Spleen (tissue), 7 donors: ENCODE measurements at regions not wholly inside any gene's neighbourhood (a gene's known extent, or its start where the extent isn't known, plus 50 kb on each side); places are given as distances from the start of the nearest gene placed in this dataset.

ENCODE experiments used
- POLR2A ChIP-seq, 3 donors: fragments of 450-650 bp; IDR thresholded peaks; one replicate each; pipeline ENCODE4 v1.5.1; 2017; ENCODE audit warnings: antibody characterized with exemption in 3 of 3, mild to moderate bottlenecking in 1 of 3
- POLR2AphosphoS5 ChIP-seq, 3 donors: sonication (generic); formaldehyde crosslinking; IDR thresholded peaks; one replicate each; pipeline ENCODE4 v1.5.1; 2017; ENCODE audit warnings: antibody characterized with exemption in 3 of 3
- TF ChIP-seq, protein P1 (sequence below), 11 experiments: fragments of 200-600 bp in 7 of 11; fragments of 450-650 bp in 4 of 11; sonication (generic) in 4 of 11; IDR thresholded peaks in 8 of 11; conservative IDR thresholded peaks in 3 of 11; 1 replicate in 7 of 11; 2 replicates in 4 of 11; pipeline versions ENCODE4 v1.4.0 to v1.8.0; 2016 to 2021; ENCODE audit warnings: antibody characterized with exemption in 11 of 11, inconsistent platforms in 4 of 11, mild to moderate bottlenecking in 1 of 11
- donor health status: DM: no; HTN: no; CAD: no; lungs with moderate emphysema.
- donor health status: DM: no; HTN: no; CAD: no.
- donor health status: DM: no; HTN: no; CAD: no.

- no peak for TF ChIP-seq POLR2A (IDR thresholded peaks at IDR 0.05)
- TF ChIP-seq, protein P1, sequence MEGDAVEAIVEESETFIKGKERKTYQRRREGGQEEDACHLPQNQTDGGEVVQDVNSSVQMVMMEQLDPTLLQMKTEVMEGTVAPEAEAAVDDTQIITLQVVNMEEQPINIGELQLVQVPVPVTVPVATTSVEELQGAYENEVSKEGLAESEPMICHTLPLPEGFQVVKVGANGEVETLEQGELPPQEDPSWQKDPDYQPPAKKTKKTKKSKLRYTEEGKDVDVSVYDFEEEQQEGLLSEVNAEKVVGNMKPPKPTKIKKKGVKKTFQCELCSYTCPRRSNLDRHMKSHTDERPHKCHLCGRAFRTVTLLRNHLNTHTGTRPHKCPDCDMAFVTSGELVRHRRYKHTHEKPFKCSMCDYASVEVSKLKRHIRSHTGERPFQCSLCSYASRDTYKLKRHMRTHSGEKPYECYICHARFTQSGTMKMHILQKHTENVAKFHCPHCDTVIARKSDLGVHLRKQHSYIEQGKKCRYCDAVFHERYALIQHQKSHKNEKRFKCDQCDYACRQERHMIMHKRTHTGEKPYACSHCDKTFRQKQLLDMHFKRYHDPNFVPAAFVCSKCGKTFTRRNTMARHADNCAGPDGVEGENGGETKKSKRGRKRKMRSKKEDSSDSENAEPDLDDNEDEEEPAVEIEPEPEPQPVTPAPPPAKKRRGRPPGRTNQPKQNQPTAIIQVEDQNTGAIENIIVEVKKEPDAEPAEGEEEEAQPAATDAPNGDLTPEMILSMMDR (IDR thresholded peaks at IDR 0.05 in 8 of 11, conservative IDR thresholded peaks at IDR 0.05 in 3 of 11): no peak
- peak in 2 of 3 donors; percentile 14 to 47 for TF ChIP-seq POLR2AphosphoS5 (IDR thresholded peaks at IDR 0.05)
These were observed 195.9 kb upstream of the SULF2 start for GRCh38 chr20:47981222-47981621.
